LoVo (cell line): ENCODE measurements at regions not wholly inside any gene's neighbourhood (a gene's known extent, or its start where the extent isn't known, plus 50 kb on each side); places are given as distances from the start of the nearest gene placed in this dataset.

ENCODE experiments used
- DNase-seq: peaks from one replicate; pipeline ENCODE4 v3.0.0-alpha.2; 2016; ENCODE audit warnings: low spot score

DNA sequence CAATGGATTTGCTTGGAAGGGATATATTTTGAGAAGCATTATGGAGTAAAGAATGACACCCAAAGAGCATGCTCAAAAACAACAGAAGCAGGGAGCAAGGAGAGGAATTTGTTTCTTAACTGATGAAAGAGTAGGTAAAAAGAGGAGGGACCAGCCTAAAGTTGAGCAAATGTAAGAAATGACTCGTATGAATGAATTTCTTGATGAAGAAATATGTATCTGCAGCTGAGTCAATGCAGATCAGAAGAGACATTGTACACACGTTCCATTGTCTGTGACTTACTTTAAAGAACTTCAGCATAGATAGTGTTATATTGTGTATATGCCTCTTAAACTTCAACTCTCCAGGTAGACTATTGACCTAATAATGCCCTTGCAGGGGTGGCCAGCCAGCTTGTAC is 112.7 kb upstream of the NREP start:
- no peak for DNase-seq

DNA sequence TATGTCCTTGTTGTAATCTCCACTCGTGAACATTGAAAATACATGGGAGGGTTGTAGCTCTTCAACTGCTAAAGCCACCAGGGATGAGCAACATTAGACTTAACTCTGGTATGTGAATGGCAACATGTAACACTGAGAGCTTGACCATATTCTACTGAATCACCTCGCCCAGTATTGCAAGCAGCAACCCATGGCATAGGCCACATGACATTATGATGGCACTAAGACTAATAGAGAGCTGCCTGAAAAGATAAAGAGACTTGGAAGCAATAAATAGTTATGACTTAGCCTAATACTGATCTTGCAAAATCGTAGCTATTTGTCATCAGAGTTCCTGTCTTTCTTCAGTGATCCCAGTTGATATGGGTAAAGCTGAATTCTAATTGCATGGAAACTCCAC is 108.4 kb upstream of the NREP start:
- DNase-seq = no peak

DNA sequence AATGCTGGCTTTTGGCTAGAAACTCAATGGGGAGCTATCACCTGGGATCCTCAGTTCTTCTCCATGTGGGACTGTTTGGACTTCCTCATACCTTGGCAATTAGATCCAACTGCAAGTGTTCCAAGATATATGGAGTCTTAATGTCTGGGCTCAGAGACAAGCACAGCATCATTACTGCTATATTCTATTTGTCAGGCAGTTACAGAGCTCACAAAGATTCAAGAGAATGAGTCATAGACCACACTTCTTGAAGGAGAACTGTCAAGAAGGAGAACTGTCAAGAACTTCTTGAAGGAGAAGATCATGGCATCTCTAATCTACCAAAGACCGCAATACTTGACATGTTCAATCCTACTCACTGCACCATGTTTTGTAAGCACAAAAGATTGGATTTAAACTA is 106.8 kb upstream of the NREP start:
- no peak for DNase-seq

DNA sequence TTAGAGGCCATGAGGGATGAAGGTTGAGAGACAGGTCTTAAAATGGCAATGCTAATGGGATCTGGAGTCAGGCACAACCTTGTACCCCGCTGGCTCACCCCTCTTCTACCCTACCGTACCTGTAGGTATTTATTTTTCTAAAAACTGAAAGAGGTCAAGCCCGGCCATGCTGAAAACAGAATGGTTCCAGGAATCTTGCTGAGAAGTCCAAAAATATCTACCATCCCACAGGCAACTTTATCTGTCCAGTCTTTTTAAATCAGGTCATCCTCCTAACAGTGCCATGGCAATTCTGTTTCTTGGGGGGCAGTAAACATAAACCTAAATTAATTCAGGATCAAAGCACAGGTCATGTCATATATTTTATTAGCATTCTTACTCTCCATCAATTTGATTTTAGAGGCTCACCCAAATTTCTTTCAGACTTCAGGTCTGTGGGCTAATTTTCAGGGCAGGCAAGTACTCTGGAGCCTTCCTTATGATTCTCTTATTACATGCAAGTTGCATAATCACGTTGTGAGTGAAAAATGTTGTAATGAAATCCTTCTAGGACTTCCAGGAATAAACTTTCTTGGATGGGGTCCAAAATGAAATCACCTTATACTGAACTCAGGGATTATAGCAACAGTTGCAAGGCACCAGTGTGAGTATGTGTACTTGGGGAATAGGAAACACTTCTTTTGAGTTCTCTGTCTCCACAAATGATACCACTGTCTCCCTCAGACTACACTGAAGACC is 102.7 kb upstream of the NREP start:
- no peak for DNase-seq

DNA sequence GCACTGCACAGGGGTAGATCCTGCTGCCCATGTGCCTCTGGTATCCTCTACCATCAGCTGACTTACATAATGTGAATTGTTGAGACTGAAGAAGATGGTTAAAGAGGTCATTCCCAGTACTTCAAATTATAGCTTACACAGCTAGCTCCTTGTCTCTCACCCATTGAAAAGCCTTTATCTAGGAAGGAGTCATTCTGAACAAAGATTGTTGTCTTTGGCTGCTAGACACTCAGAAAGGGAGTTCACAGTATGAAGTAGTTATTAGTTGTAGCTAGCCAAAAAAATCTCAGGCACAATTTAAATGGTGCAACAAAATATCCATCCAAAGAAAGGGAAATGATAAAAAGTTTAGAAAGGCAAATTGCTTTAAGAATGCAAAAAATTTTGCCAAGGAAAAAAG is 102.0 kb upstream of the NREP start:
- no peak for DNase-seq

DNA sequence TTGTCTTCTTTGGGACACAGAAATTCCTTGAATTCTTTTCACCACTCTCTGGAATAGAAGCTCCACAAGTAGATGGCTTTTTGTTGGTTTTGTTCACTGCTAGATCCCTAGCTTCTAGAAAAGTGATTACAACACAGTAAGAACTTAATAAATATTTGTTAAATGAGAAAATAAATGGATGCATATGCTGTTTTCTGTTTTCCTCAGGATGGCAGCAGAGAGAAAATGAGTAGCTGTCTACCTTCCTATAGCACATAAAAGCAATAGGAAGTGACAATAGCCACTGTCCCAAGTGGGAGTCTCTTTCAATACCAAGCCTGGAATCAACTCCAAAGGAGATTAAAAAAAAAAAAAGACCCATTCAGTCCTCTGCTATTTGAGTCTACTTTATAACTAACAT is 100.6 kb upstream of the NREP start:
- DNase-seq = no peak

DNA sequence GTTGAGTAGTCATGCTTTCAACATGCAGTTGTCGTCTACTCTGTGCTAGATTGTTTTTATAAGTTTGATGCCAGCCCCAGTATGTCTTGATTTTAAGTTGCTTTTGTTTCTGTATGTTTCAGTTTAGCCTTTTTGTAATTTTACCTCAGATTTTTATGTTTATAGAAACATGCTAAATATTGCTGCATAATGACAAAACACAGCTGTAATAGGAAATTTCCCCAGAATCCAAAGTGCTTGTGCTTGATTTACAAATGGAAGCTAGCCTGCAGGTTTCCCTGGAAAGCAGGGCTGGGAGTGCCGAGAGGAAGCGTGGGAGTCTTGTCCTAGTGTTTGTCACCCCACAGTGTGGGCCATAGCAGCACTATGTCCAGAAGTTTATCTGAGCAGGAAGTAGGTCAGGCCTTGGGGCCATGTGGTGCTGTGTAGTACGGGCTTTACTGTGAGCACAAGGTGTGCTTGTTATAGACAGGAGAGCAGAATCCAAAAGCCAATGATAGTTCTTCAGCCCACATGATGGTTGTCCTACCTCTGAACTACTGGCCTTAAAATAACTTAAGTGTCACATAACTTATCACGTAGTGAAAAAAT is 100.0 kb upstream of the NREP start:
- DNase-seq = no peak

DNA sequence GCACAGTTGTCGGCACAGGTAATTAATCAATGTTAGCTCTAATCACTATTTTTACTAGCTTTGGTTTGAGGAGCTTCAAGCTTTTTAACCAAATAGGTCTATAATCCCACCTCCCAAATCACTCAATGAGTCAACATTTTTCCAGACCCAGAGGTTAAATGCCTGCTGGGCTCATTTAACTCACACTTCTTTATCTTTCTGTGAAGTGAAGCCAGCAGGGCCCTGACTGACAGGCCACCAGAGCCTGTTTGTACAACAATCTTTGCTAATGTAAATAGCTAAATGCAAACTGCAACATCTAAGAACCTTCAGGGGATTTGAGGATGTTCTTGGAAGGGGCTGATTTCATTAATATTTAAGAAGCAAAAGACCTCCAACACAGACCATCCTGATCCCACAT is 98.4 kb upstream of the NREP start:
- no peak for DNase-seq

DNA sequence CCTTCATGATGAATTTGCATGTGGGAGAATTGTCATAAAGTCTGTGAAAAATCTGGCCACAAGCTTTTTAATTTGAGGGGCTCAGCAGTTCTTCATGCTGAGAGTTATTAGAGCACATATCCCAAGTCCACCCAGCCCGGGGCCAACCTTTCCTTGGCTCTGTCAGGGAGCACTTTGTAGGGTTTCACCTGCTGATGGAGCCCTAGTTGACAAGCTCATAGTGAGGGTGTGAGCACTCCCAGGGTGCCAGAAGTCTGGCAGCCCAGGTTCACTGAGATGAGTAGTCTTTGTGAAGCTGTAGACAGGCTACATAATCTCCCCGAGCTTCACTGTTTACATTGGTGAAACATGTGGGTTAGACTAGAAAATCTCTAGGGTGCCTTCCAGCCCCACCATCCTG is 97.2 kb upstream of the NREP start:
- DNase-seq = no peak

DNA sequence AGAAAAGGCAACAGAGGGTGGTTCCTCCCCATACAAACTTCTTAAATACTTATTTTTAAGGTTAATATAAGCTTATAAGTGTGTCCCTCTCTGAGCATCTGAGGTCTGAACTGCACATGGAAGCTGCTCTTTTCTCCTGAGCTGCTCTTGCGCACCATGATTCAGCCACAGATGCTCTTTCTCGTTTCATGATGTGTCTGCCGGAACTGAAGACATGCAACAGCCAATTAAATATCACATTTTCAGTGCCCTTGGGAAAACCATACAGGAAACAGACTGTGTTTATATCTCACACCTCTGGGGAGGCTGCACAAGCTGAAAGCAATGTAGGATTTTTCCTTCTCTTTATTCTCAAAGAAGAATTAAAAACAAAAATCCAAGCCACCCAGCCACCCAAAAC is 96.8 kb upstream of the NREP start:
- no peak for DNase-seq

DNA sequence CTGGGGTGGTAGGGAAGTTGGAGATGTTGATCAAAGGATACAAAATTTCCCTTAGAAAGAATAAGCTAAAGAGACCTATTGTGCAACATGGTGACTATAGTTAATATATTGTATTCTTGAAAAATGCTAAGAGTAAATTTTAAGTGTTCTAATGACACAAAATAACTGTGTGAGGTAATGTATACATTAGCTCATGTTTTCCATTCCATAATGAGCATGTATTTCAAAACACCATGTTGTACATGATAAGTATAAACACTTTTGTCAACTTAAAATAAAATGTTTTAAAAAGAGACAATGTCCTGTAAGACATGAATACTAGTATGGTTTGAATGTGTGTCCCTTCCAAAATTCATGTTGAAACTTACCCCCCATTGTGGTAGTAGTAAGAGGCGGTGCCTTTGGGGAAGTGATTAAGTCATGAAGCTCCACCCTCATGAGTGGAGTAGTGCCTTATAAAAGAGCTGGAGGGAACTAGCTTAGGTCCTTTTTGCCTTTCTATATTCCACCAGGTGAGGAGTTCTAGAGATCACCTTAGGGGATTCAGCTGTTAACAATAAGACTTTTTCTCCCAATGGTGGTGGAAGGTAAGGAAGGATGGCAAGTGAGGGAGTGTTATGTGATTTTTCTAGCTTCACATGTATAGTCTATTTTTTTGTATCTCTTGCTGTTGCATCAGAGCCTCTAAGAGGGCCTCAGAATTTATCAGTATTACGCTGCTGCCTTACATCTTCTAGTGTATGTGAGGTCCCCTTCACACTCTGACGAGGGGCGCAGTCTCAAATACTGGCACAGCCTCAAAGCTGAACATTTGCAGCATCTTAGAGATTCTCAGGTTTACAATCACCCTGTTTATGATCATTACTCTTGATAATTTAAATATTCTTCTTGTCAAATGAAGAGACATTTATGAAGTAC is 94.9 kb upstream of the NREP start:
- DNase-seq = no peak

DNA sequence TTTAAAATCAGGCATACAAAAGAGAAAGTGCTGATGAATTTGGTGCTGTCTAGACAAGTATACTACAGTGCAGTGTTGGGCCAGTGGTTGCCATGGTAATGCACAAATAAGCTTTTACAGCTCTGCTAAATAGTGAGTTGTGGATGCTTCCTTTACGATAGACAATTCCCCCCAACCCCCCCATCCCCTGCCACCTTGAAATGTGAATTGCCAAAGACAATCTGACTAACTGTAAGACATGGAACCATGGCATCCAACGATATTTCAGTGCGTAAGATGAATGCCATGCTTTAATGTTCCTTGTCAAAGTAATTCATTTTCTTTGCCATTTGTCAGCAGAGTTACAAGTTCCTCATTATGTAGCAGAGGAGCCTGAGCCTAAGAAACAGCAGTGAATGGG is 91.5 kb upstream of the NREP start:
- no peak for DNase-seq

DNA sequence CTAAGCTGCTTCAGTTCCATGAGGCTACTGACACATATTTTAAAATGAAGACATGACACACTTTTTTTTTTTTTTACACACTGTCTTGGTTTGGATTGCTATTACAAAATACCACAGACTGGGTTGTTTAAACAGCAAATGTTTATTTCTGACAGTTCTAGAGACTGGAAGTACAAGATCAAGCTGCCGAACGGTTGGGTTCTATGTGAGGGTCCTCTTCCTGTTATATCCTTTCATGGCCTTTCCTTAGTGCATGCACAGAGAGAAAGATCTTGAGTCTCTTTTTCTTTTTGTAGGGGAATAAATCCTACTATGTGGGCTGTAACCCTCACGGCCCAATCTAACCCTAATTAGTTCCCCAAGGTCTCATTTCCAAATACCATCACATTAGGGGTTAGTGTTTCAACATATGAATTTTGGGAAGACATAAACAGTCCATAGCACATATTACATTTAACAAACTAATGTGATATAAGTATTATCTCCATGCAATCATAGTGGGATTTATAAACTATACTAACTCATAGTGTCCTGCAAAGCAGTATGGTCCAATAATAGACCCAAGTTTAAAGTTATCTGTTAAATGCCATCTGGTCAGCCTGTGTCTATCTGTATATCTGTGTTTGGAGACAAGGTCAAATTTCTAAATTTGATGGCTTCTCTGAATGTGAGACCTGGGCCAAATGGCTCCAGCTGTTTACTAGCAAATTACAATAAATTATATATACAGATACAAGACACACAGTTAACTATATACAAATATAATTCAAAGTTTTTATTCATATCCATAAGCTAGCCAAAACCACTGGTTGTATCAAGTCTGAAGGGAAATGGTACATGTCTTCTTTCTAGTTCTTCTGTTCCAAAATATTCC is 90.3 kb upstream of the NREP start:
- no peak for DNase-seq

DNA sequence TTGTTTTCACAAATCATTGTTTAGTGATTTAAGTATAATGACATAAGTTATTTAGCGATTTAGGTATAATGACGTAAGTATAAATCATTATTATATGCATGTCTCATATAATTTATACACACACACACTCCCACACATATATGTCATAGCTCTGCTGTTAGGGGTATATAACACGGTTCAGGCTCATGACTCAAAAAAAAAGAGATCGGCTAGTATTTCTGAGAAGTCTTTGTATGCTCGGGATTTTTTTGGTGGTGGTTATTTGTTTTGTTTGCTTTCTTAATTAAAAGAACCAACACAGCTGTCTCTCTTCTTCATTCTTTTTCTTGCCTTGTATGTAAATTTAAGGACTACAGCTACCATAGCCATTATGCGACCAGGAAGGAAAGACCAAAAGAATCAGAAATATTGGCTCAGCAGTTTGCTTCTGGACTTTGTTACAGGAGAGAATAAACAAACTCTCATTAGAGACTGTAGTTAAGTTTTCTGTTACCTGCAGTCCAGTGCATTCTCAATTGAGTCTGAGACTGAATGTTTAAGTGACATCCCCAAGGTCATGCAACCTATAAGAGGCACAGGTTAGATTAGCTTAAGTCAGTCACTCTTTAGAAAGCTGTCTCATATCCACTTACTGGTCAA is 83.2 kb upstream of the NREP start:
- DNase-seq = no peak

DNA sequence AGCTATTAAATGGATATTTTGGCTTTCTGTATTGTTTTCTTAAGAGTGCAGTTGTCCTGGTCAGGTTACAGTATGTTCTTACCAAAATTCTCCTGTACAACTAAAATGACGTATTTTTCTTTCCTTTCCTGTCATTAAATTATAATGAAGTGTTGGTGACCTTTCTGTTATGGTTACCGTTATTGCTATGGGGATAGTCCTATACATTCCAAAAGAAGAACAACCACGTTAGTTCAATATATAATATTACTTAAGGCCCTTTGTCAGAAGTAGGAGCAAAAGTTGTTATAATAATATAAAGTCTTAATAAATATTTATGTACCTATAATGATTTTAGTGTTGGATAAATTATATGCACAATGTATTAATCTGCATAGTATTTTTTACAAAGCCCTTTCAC is 82.4 kb upstream of the NREP start:
- no peak for DNase-seq

DNA sequence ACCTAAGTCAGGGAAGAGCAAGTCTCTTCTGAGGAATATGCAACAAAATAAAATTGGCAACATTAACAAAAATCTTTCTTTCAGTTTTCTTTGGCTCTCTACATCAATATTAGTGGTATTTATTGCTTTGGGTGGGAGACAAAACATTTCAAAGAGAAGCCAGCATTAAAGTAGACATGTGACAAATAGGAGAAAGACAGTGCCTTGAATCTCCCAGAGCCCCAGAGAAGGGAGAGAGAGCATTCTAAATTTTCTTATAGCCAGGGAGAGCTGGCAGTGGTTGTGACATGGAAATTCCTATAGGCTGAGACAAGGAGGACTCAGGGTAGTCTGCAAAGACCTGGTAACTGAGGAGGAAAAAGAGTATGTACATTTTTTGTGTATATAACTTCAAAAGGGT is 79.4 kb upstream of the NREP start:
- no peak for DNase-seq

DNA sequence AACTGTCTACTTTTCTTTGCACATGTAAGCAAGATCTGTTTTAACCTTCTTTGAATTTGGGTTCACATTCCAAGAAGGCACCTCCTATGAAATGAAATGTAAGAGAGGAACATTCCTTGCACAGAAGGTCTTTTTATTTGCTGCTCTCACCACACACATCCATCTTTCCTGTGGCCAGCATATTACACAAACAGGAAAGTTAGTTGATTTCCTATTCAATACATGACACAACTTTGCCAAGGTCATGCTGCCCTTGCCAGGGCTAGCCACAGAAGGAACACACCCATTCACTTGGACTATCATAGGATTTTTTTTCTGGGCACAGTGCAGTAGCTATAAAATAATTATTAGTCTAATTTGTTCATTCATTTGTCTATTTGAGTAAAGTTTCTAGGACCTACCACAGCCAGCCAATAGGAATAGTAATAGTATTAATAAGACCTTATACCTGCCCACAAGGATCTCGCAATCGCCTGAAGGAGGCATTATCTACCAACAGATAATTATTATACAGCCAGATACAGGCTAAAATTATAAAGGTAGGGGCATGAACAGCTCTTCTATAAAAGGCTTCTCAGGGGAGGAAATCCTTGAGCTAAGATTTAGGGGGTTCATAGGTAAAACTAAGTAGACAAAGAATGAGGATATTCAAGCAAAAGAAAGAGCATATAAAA is 78.1 kb upstream of the NREP start:
- DNase-seq = no peak

DNA sequence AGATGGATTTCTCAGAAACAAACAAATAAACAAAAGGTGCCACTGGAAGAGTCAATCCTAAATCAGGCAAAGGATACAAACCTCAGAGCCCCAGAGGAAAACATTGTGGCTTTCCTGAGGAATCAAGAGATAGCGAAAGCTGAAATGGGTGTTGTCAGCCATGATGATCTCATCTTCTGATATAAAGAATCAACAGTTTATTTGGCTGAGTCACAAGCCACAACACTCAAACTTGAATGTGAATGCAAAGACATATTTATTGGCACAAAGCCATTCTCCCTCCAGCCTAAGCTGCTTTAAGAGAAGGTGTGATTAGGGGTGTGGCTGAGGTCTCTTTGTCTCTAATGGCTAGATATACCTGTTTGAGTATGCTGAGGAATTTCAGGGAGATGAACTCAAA is 73.3 kb upstream of the NREP start:
- peak; percentile 83 for DNase-seq

DNA sequence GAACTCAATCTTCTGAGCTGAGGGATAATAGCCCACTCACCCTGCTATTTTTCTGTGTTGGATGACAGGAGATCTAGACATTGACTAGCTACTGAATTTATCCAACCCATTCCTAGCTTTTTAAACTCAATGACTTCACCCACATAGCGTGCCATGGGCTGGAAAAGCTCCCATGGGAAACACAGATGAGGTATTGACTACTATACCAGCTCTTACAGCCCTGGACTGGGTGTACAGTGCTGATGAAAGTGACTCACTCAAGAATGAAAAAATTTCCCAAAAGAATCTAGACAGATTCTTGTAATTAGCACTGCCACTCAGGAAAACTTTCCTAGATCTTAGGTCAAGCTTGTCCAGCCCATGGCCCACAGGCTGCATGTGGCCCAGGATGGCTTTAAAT is 72.7 kb upstream of the NREP start:
- peak; percentile 3 for DNase-seq

DNA sequence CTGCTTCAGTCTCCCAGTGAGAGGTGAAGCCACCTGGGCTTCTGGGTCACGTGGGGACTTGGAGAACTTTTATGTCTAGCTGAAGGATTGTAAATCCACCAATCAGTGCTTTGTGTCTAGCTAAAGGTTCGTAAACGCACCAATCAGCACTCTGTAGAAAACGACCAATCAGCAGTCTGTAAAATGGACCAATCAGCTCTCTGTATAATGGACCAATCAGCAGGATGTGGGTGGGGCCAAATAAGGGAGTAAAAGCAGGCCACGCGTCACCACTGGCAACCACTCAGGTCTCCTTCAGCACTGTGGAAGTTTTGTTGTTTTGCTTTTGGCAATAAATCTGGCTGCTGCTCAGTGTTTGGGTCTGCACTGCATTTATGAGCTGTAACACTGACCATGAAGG is 69.1 kb upstream of the NREP start:
- no peak for DNase-seq

DNA sequence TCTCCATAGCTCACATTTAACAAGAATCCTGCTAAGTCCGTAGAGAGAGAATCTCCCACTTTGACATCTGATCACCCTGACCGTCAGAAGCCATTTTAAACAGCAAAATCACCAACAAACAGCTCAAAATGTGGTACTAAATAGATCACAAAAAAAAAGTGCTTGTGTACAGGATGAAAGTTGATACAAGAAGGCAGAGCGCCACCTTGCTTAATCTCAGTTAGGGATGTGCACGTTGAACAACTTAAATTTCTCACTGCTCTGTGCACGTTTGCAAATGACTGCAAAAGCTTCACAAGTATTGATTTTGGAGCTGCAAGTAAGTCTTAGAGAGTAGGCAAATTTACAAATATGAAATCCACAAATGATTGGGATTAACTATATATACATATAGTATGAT is 63.1 kb upstream of the NREP start:
- DNase-seq = no peak
